ENCODE measurements at regions not wholly inside any gene's neighbourhood (a gene's known extent, or its start where the extent isn't known, plus 50 kb on each side); places are given as distances from the start of the nearest gene placed in this dataset.

- no peak for TF ChIP-seq CTCF (IDR thresholded peaks at IDR 0.05)
- TF ChIP-seq POLR2A (IDR thresholded peaks at IDR 0.05) = no peak
Observed at GRCh38 chr3:124296406-124296805, 304.5 kb upstream of the ROPN1 start.
